Stimulated activated CD4-positive, alpha-beta T cell treated with anti-CD3 and anti-CD28 coated beads, Interleukin-15, amount 100 ng/mL, for 1 hour (primary cell): ENCODE measurements at regions not wholly inside any gene's neighbourhood (a gene's known extent, or its start where the extent isn't known, plus 50 kb on each side); places are given as distances from the start of the nearest gene placed in this dataset.
"Not testable (repeated sequence)": the region's sequence is repeated elsewhere in the genome, so short reads cannot be mapped to it uniquely, and the experiment has no call there.

Experiments
- DNase-seq, 2 donors: peaks; one replicate each; pipeline ENCODE4 v3.0.0-alpha.2; 2020; ENCODE audit warnings: low read depth in 1 of 2, low spot score in 1 of 2

DNA sequence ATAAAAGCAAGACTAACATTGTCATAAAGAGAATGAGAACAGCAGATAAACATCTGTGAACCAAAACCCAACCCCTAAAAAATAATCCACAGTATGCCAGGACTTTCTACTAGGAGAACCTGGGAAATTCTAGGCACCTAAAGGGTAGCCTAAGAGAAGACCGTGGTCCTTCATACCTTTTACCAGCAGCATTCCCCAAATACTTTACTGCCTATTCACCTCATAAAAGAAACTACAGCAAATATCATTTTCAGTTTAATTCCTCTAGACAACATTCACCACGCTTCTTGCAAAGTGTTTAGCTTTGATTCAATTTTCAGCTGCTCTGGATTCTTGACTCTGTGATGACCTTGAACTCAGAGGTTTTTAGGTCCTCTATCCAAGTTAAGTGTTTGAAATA, 1180.7 kb upstream of the B3GALT2 start:
- no peak for DNase-seq

GRCh38 chr1:194366705-194367104, 1180.3 kb upstream of the B3GALT2 start:
- no peak for DNase-seq

DNA sequence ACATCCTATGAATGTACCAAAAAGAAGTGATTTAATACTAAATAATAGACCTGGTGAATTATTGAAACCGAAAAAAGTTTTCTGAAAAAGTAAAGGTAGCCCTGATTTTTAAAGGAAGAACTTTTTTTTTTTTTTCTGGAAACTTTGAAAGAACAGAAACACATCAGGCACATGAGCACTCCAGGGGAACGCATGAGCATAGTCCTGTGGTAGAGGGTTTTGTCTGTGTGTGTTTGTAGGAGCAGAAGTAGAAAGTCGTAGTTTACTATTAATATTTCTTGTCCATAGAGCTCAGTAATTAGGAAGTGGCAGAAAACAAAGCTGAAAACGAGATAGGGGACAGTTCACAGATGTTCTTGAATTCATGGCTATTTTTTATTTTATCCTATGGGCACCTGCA, 1175.9 kb upstream of the B3GALT2 start:
- no peak for DNase-seq

DNA sequence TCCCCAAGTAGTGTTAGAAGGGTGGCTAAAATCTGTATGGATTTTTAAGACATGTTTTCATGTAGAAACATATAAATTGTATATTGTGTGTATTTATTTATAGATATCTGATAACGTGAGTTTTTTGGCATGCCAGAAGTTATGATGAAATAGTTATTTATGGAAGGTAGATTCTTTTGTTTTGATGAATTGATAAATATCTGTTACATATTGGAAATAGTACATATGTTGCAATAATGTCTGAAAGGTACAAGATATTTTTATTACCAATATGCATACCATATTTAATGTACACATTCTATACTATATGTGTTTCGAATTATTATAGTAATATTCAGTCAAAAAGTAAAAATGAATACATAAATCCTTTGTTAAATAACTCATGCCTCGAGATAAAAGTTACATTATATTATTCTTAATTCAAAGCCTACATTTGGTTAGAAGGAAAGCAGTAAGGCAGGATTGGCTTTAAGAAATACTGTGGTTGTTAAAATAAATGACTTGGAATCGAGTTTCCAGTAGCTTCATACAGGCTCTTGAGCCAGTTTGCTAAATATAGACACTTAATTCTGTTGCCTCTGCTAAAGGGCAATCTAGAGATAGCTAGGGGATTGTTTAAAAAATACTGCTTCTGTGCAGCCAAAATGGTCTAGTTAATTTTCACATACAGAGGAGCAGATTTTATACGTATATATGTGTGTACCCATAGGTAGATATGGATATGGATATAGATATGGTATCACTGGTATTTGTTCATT, 1175.1 kb upstream of the B3GALT2 start:
- no peak for DNase-seq

DNA sequence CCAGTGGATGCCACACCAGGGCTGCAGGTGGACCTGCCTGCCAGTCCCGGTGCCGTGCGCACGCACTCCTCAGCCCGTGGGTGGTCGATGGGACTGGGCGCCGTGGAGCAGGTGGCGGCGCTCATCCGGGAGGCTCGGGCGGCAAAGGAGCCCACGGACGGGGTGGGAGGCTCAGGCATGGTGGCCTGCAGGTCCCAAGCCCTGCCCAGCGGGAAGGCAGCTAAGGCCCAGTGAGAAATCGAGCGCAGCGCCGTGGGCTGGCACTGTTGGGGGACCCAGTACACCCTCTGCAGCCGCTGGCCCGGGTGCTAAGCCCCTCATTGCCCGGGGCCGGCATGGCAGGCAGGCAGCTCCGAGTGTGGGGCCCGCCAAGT, 1171.8 kb upstream of the B3GALT2 start:
- DNase-seq = no peak

- not testable (repeated sequence) for DNase-seq
Observed at GRCh38 chr1:194357573-194358207, 1171.3 kb upstream of the B3GALT2 start.

DNA sequence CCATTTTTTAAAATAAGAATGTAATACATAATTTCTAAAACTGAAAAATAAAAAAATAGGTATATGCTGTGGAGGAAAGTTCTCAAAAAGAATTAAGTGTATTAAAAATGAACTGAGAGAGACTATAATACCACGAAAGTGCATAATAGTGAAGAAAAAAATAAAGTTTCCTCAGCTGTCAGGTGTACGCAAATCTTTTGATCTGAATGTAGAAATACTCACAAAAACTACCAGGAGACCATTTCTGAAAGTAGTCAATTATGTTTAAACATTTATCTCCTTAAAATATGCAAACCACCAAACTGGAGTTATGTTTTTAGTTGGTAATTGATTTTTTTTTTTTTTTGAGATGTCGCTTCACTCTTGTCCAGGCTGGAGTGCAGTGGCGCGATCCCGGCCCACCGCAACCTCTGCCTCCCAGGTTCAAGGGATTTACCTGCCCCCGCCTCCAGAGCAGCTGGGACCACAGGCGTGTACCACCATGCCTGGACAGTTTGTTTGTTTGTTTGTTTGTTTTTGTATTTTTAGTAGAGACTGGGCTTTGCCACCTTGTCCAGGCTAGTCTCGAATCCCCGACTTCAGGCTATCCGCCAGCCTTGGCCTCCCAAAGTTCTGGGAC, 1169.2 kb upstream of the B3GALT2 start:
- DNase-seq = no peak

DNA sequence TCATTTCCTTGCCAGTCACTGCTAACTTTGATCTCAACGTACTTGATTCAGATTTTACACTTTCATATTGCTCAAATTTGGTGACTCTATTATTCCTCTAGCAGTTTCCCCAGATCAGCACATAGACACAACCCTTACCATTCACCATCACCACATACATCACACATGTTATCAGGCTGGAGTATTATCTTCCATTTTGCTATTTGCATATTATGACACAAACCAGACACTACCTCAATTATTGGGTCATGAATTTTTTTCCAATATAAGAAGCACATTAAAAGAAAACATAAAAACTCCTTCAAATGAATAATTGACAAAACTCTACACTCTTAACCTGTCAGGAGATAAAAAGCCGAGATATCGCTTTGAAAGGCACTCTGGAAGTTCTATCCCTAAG, 1166.7 kb upstream of the B3GALT2 start:
- no peak for DNase-seq

DNA sequence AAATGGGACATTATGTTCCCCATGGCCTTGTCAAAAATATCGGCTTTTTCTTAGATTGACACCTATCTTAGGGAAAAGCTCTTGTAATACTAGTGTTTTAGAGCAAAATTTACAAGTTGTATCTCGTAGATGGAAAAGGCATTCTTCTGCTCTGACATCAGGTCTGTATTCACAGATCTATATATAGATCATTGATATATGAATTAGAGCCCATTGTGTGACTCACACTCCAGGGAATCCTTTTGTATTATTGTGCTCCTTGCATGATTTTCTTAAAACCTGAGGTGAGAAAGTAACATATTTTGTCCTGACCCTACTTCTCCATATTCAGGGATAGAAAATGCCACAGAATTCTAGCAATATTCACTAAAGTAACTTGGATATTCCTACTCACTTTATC, 1160.8 kb upstream of the B3GALT2 start:
- DNase-seq = no peak

- no peak for DNase-seq
Observed at GRCh38 chr1:194342484-194343262, 1156.3 kb upstream of the B3GALT2 start.

- no peak for DNase-seq
Observed at GRCh38 chr1:194341587-194341986, 1155.2 kb upstream of the B3GALT2 start.

DNA sequence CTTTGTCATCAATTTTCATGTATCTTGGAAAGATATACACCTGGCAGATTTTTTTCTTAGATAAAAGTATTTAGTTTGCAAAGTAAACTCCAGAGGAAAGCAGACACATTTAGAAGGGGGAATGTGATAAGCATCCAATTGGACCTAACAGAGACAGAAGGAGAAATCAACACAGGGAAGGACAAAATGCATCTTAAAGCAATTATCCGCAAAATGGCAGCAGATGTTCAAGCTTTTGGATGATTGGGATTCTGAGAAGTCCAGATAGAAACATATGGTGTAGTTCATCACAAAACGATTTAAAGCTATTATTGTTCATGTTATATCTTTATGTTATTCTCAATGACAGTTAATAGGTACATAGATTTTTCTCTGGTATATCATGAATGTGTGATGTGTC, 1153.1 kb upstream of the B3GALT2 start:
- no peak for DNase-seq

DNA sequence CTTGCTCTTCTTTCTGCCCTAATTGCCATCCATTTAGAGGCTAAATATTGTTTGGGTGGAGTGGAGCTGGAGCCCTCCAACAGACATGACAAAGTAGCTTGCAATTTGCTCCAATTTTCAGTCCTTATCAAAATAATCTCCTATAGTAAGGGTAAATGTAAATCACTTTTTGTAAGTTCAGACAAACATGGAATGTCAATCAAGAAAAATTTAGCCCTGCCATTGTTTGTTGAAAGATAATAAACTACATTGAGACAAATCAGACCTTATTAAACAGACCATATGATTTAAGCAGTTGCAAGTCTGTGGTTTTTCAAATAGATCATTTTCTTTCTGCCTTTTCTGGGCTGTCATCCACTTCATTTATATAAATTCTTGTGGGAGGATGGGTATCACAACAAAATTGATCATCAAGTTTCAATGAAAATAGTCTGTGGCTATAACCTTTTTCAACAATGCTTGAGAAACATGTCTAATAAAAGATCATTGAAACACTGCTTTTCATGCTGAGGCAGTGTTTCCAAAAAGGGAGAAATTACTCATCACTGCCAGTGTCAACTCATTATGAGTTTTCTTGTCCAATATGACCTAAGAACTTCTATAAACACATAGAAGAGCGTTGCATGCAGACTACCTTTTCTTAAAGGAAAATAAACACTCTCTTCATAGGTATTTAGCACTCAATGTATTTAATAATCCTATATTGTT, 1152.0 kb upstream of the B3GALT2 start:
- DNase-seq = no peak

GRCh38 chr1:194333240-194333639, 1146.8 kb upstream of the B3GALT2 start:
- no peak for DNase-seq

DNA sequence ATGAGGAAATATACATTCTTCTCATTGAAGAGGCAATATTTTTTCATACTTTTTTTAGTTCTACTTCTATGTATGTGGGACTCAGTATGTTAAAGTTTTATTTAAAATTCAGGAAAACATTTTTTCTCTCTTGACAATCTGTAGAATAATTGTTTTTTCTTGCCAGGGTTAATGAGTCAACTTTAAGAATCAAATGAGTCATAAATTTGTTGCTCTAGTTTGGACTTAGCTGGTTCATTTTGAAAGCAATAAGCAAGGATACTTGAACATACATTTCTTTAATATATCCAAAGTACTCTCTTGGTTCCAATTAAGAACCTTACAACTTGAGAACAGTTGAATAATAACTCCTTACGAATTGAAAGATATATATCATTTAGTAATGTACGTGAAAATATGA, 1145.3 kb upstream of the B3GALT2 start:
- DNase-seq = no peak

- no peak for DNase-seq
Observed at GRCh38 chr1:194322751-194323150, 1136.3 kb upstream of the B3GALT2 start.

DNA sequence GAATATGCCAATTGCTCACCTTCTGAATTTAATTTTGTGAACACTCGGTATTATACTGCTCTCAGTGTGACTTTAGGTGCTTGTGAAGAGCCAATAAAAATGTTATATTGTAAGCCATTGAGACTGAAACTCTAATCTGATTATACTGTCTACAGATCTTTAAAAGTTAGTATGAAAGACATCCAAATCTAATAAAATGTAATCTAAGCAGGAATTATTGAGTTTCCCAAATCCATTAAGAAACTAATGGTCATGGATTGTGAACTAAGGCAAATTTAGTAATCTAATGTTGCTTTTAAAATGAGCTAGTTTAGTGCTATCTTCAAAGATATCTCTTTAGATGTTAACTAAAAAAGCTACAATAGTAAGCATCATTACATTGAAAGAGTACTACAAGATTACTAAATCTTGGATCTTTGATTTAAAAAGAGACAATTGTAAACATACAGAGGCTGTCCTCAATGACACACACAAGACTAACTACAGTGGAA, 1132.4 kb upstream of the B3GALT2 start:
- DNase-seq = no peak

GRCh38 chr1:194309697-194310096, 1123.3 kb upstream of the B3GALT2 start:
- no peak for DNase-seq

DNA sequence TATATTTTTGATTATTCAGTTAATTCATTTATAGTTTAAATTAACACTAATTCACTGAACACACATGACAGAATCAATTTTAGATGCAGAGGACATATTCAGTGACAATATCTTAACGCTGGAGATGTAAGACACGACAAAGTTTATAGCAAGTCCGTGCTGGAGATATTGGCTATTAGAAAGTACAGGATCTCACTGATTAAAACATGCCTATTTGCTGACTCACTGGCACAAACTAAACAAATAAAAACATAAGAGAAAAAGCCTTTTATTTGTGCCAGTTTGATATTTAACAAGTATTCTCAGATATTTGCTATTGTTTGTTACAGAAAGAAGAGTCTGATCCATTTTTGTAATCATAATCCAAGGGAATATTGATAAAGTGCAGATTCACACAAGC, 1122.9 kb upstream of the B3GALT2 start:
- DNase-seq = no peak

DNA sequence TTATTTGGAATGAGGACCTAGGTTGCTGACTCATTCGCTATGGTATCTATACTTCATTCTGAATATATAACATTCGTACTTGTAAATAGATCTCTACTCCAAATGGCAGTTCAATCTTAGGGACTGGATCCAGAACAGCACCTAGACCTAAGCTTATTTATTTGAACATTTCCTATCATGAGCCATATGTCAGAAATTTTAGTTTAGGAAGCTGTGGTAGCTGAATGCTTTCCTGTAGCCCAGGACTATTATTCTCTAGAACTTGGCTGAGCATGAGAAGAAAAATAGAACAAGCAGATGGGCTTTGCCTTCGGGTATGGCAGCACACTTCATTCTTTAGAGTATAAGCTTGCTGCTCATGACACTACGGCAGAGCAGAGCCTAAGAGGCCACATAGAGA, 1114.4 kb upstream of the B3GALT2 start:
- no peak for DNase-seq

DNA sequence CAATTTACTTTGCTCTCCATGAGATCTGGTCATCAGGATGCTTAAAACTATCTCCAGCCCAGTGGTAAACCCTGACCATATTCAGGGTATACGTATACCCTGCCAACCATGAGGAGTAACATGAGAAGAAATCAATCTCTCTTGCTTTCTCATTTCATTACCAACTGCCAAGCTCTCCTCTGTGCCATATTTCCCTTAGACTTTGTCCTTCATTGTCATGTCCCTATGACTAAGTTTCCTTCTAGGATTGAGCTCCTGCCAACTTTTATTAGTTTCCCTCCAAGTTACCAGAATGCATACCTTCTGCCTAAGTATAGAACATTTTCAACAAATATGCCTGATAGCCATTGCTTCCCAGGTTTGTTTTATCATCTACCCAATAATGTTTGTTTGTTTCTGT, 1113.9 kb upstream of the B3GALT2 start:
- no peak for DNase-seq
